ENCODE measurements at regions not wholly inside any gene's neighbourhood (a gene's known extent, or its start where the extent isn't known, plus 50 kb on each side); places are given as distances from the start of the nearest gene placed in this dataset.

DNA sequence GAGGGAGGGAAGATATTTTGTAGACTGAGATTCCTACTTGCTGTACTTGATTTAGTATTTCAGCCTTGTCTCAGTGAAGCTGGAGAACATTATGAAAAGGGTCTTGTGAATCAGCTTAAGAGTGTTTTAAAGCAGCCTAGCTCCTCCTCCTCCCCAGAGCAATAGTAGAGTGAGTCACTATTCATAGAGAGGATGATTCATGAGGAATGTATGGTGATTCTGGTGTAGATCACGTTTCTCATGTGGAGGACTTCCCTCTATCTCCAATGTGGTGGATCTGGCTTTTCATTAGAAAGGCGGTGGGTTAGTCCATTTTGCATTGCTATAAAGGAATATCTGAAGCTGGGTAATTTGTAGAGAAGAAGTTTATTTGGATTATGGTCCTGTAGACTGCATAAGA, 340.1 kb upstream of the CHRM2 start:
- Histone ChIP-seq H3K9me2 (replicated peaks; ENCODE audit: low read length) (no peaks in the 10 kb centered on the region), H3K4me2 (ENCODE audit: low read length) (no peak overlapping the region), H3K79me2 (ENCODE audit: low read length) (no peaks in the 10 kb centered on the region), H3F3A (ENCODE audit: low read length, unreplicated experiment) (no peaks in the 10 kb centered on the region), H3K36me3 (ENCODE audit: low read depth, low read length) (no peaks in the 10 kb centered on the region), H3K4me1 (ENCODE audit: insufficient read depth, low read length) (no peaks in the 10 kb centered on the region), H2AFZ (ENCODE audit: low read length) (no peak overlapping the region), H3K4me3 (ENCODE audit: low read length) (no peak overlapping the region), H4K20me1 (ENCODE audit: low read length) (no peaks in the 10 kb centered on the region), H3K27me3 (ENCODE audit: low read length) (no peaks in the 10 kb centered on the region), H3K27ac (ENCODE audit: low read length) (no peak overlapping the region), H3K9me3 (ENCODE audit: low read length) (no peaks in the 10 kb centered on the region), H3K9ac (ENCODE audit: low read length) (no peak overlapping the region)
- no peak for ATAC-seq
- no peak for TF ChIP-seq EZH2phosphoT487 (IDR thresholded peaks at IDR 0.05; ENCODE audit: borderline replicate concordance, low read length)
- TF ChIP-seq CTCF (conservative IDR thresholded peaks at IDR 0.05; ENCODE audit: low read depth, low read length), result no peak
- no peak for TF ChIP-seq EZH2 (IDR thresholded peaks at IDR 0.05; ENCODE audit: low read length, unreplicated experiment)
- intact Hi-C loops (cut with micrococcal nuclease), result no loop called here
- DNase-seq, result peak; percentile 53
- no TSS peak for BruUV-seq (replicated peaks)
- CTCF ChIA-PET, result no interaction called here
- POLR2A ChIA-PET (ENCODE audit: unreplicated experiment), result no interaction called here

GRCh38 chr7:136527554-136527953, 340.9 kb upstream of the CHRM2 start:
- no TSS peak for BruUV-seq (replicated peaks)
- ChIA-PET CTCF (no interaction called here), POLR2A (ENCODE audit: unreplicated experiment) (no interaction called here)
- Histone ChIP-seq H3K79me2 (ENCODE audit: low read length) (no peaks in the 10 kb centered on the region), H3K27ac (ENCODE audit: low read length) (no peak overlapping the region), H3K9me3 (ENCODE audit: low read length) (no peaks in the 10 kb centered on the region), H3K4me1 (ENCODE audit: insufficient read depth, low read length) (no peaks in the 10 kb centered on the region), H3K9me2 (replicated peaks; ENCODE audit: low read length) (no peaks in the 10 kb centered on the region), H3F3A (ENCODE audit: low read length, unreplicated experiment) (no peaks in the 10 kb centered on the region), H3K36me3 (ENCODE audit: low read depth, low read length) (no peaks in the 10 kb centered on the region), H2AFZ (ENCODE audit: low read length) (no peak overlapping the region), H3K9ac (ENCODE audit: low read length) (no peak overlapping the region), H3K4me2 (ENCODE audit: low read length) (no peak overlapping the region), H4K20me1 (ENCODE audit: low read length) (no peaks in the 10 kb centered on the region), H3K4me3 (ENCODE audit: low read length) (no peak overlapping the region), H3K27me3 (ENCODE audit: low read length) (no peaks in the 10 kb centered on the region)
- intact Hi-C loops (cut with micrococcal nuclease), result no loop called here
- ATAC-seq (no peak), DNase-seq (no peak)
- no peak for TF ChIP-seq EZH2 (IDR thresholded peaks at IDR 0.05; ENCODE audit: low read length, unreplicated experiment)
- TF ChIP-seq EZH2phosphoT487 (IDR thresholded peaks at IDR 0.05; ENCODE audit: borderline replicate concordance, low read length), result no peak
- no peak for TF ChIP-seq CTCF (conservative IDR thresholded peaks at IDR 0.05; ENCODE audit: low read depth, low read length)

DNA sequence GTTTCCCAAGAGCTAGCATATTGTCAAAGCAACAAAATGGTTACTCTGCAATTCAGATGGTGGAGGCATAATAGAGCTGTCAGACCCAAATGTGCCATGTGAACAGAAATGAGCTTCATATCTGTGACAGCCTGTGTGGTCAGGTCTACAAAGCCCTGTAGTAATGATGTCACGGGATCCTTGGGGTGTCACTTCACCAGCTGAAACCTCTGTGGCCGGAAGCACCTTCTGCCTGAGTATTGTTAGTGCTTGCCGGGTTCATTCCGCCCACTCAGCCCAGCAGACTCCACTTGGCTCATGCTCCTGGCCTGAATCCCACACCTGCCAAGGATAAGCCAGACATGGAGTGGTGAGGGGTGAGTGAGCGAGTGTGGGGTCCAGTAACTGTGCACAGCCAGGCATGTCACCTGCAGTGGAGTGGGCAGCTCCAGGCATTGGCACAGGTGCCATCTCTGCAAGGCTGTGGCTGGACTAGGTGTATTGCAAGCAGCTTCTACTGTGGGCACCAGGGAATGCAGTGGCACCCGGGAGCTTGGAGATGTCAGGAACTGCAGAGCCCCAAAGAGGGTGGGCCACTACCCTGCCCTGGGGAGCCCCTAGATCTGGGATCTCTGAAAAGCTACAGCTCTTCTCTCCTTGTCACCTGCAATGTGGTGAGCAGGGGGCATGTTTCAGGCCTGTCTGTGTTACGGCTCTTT, 341.9 kb upstream of the CHRM2 start:
- intact Hi-C loops (cut with micrococcal nuclease), result no loop called here
- no TSS peak for BruUV-seq (replicated peaks)

More for the DNA sequence above, 341.9 kb upstream of the CHRM2 start:
- Histone ChIP-seq H3K79me2 (ENCODE audit: low read length) (no peaks in the 10 kb centered on the region), H3F3A (ENCODE audit: low read length, unreplicated experiment) (no peaks in the 10 kb centered on the region), H2AFZ (ENCODE audit: low read length) (no peak overlapping the region), H3K9me2 (replicated peaks; ENCODE audit: low read length) (no peaks in the 10 kb centered on the region), H3K9ac (ENCODE audit: low read length) (no peak overlapping the region), H3K4me1 (ENCODE audit: insufficient read depth, low read length) (no peaks in the 10 kb centered on the region), H3K27ac (ENCODE audit: low read length) (no peak overlapping the region), H3K36me3 (ENCODE audit: low read depth, low read length) (no peaks in the 10 kb centered on the region), H4K20me1 (ENCODE audit: low read length) (no peaks in the 10 kb centered on the region), H3K27me3 (ENCODE audit: low read length) (no peaks in the 10 kb centered on the region), H3K4me3 (ENCODE audit: low read length) (no peak overlapping the region), H3K4me2 (ENCODE audit: low read length) (no peak overlapping the region), H3K9me3 (ENCODE audit: low read length) (no peaks in the 10 kb centered on the region)
- ATAC-seq (no peak), DNase-seq (no peak)
- ChIA-PET CTCF (no interaction called here), POLR2A (ENCODE audit: unreplicated experiment) (interaction anchor here (0.5 kb wide), 1 partner anchor 92 kb away, joined by 4 read pairs; no protein-coding TSS in a partner anchor)
- no peak for TF ChIP-seq CTCF (conservative IDR thresholded peaks at IDR 0.05; ENCODE audit: low read depth, low read length)
- no peak for TF ChIP-seq EZH2 (IDR thresholded peaks at IDR 0.05; ENCODE audit: low read length, unreplicated experiment)
- no peak for TF ChIP-seq EZH2phosphoT487 (IDR thresholded peaks at IDR 0.05; ENCODE audit: borderline replicate concordance, low read length)
